ENCODE measurements at regions not wholly inside any gene's neighbourhood (a gene's known extent, or its start where the extent isn't known, plus 50 kb on each side); places are given as distances from the start of the nearest gene placed in this dataset.

DNA sequence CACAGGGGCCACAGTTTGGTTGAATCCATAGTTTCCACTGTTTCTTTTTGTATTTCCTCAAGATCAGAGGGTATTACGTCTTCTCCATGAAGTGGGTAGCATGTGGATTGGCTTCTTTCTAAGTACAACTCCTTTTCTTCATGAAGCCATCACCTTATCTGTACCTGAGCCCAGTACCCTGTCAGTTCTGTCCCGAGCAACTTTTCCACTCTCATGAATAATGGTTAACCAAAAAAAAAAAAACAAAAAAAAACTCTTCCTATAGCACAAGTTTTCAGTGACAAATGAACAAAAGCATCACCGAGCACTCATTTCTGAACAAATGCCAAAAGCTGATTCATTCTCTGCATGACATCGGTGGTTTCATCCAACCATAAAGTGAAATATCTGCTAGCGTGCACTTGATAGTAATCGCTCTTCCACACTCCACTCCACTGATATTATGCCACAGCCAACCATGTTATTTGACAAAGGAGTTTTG, 53.0 kb upstream of the CCDC150 start:
- DNase-seq (ENCODE audit: low read depth in 2 of 2): no peak

DNA sequence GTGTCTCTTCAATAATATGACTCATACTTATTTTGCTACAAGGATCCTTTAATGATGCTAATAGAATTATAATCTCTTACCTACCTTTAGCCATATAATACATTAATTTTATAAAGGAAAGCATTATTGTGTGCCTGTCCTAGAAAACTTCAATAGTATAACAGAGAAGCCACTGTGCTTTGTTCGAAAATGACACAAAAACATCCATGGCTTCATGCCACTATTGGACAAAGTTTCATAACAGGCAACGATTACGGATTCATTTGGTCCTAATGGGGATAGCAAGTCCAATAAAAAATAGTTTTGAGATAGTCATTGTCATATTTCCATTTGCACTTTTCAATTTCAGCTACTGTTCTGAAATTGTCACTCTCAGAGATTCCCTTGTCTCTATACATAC, 52.5 kb upstream of the CCDC150 start:
- DNase-seq (ENCODE audit: low read depth in 2 of 2): no peak

DNA sequence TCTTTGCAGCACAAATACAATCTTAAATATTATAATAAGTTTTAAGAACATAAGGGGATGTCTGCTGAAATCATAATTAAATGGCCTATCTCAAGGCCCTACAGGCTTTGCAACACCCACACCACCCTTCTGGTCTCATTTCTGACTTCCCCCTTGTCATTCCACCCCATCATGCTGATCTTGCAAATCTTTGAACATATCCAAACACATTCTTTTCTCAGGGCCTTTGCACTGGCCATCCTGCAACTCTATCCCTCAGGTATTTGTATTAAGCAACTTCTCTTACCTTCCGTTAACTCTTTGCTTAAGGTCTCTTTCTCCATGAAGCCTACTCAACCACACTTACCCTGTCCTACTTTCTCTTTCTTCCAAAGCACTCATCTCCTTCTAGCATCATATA, 51.8 kb upstream of the CCDC150 start:
- DNase-seq (ENCODE audit: low read depth in 2 of 2): no peak

DNA sequence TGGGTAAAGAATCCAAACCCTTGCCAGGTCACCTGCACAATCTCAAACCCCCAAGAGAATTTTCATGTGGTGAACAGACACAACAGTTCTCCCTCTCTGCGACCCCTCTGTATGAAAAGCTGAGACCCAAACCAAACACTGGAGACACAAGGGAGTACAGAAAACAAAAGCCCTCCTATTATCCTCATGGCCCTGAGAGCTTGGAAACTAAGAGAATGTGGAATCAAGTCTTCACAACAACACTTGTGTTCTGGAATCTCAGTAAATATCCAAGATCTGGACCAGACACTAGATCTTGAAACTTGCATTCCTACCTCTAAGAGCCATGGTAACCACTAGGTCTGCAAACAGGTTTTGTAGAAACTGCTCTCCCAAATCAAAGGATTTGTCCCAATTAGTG, 50.1 kb upstream of the CCDC150 start:
- no peak for DNase-seq (ENCODE audit: low read depth in 2 of 2)

All from stimulated activated CD4-positive, alpha-beta T cell treated with anti-CD3 and anti-CD28 coated beads, Interleukin-4, amount 100 ng/mL, for 48 hours (primary cell).